HG03159 (cell line): ENCODE measurements at regions not wholly inside any gene's neighbourhood (a gene's known extent, or its start where the extent isn't known, plus 50 kb on each side); places are given as distances from the start of the nearest gene placed in this dataset.

ENCODE experiments used
- ATAC-seq: cut with Tn5 transposase; IDR thresholded peaks from one replicate; pipeline ENCODE4 v1.9.1; 2021; ENCODE audit warnings: mild to moderate bottlenecking, moderate library complexity; ENCODE audit not compliant: unreplicated experiment

DNA sequence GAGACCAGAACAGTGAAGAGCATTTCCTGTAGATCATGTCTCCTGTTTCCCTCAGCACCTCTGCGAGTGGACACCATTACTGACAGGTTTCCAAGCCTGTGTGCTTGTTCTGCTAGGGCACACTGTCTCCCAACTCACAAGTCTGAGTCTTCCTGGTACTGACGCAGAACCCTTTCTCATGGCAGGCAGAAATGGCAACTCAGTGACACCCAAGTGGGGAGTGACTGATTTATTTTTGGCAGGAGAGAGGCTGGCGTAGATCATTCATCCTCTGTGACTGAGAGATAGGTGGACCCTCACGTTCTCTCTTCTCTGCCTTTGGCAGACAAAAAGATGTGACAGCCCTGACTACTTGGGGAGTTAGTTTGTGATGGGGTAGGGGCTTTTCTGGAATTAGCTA is 183.4 kb downstream of the RFC3 start:
- ATAC-seq, result no peak

DNA sequence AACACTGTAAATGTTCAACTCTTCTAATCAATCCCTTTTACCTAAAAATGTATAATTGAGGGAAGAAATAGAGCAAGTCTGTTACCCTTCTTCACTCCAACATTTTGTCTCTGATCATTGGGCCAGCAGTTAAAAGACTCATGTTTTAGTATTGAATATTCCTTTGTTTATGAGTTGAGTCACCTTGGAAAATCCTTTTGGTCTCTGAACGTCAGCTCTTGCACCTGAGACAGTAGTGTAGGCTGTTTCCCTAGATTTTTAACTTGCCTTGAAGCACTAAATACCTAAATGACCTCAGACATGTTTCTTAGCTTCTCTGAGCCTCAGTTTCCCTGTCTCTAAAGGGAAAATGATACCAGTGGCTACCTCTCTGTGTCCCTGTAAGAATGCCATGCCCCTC is 184.2 kb downstream of the RFC3 start:
- no peak for ATAC-seq

DNA sequence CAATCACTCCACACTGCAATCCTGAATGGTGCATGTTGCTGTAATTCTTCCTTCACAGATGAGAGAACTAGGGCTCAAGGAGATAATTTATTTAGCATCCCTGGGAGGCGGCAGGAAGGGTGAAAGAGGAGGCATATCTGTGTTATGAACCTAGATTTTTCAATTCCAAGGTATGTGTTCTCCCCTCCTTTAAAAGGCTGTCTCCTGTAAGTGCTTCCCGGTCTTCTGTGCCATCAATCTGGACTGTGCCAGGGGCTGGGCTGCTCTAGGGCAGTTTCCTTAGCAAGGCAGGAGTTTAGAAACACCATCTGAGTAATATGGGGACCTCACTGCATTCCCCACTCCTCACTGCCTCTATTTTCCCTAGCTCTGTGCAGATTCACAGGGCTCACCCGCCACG is 185.0 kb downstream of the RFC3 start:
- ATAC-seq, result no peak

DNA sequence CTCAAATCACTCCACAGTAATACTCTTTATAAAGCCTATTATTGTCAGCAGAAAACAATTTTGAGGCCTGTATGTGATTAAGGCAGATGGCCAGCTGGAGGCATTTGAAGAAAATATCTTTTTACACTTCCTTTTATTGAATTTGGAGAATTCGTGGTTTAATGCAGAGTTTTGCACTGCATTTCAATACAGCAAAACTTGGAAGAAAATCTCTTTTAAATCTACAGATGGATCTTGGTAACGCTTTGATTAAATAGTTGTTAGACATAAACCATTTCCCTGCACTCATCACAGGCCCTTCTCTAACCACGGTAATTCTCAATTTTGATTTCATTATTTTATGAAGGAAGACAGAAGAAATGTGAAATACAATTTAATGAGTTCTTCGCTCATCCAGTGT is 185.7 kb downstream of the RFC3 start:
- no peak for ATAC-seq

DNA sequence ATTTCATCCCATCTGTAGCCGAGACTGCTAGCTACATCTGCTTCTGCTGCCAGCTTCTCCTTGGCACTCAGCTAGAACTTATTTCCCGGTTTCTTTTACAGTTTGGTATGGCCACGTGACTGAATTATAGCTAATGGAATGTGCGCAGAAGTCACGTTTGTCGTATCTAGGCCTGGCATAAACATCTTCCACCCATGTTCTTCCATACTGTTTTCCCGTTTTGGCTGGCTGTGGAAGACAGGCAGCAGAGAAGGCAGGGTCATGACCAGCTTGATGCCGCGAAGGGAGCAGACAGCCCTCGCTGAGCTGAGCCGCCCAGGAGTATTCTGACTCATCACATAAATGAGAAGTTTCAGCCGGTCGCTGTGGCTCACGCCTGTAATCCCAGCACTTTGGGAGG is 186.7 kb downstream of the RFC3 start:
- no peak for ATAC-seq

DNA sequence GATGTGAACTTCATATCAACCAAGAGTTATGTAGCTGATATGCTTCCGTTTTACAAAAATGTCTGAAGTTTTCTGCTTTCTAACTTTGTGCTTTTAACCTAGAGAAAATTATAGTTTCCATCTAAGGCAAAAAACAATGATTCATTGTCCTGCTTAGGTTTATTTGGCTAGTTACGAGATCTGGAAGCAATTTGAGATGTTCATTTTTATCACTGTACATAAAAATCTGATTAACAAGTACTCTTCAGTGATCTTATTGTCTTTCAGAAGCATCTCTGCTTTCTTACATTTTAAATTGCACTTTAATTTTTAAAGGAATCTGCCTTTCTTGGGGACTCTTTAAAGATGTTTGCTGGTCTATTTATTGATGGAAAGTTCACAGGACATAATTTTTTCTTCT is 188.1 kb downstream of the RFC3 start:
- no peak for ATAC-seq

DNA sequence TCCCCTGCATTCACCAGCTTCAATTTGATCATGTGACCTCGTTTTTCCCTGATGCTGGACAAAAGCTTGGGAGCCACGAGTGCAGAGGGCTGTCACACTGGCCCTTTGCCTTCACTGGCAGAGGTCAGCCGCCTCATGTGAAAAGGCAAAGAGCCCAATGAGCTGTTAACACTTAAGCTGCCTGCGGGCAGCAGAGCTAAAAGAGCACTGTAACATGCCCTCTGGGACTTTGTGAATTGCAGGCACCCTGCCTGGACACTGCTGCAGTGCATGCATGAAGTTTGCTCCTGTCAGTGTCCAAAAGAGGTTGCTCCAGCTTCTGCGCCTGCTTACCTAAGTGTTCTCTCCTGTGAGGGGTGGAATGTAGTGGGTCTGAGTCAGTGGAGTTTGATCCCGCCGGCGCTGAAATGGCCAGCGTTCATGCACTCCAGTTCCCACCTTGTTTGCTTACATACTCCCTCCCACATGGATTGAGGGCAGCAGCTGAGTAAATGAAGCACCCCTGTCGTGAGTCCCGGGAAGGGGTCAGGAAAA is 193.7 kb downstream of the RFC3 start:
- ATAC-seq, result no peak

DNA sequence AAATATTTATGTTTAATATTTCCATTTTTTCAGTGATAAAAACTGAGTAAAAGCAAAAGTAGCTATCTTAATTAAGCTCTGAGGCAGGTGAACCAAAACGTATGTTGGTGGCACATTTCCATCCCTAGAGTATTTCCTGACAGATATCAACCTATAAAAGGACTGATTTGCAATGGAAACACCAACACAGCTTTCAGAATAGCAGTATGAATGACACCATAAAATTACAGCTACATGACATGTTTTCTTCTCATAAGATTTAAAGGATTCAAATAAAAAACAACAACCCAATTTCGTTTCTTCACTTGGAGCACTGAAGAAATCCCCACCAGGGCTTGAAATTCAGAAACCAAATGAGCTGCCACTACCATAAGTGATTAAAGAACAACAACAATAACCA is 194.4 kb downstream of the RFC3 start:
- no peak for ATAC-seq

DNA sequence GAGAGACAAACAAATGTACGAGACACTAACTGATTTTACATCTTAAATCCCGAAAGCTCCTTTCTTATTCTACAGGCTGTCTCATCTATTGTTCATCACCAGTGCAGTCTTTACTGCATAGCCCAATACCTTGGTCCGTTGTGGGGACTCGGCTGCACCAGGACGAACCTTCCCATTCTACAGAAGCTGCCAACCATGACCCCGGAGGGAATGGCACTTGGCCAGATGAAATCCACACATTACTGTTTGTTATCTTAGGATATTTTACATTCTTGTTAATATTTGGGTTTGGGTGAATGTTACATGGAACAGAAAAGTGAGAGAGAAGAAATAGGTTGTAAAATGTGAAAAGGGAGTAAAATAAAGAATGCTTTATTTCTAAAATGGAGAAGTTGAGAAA is 195.1 kb downstream of the RFC3 start:
- ATAC-seq, result no peak

DNA sequence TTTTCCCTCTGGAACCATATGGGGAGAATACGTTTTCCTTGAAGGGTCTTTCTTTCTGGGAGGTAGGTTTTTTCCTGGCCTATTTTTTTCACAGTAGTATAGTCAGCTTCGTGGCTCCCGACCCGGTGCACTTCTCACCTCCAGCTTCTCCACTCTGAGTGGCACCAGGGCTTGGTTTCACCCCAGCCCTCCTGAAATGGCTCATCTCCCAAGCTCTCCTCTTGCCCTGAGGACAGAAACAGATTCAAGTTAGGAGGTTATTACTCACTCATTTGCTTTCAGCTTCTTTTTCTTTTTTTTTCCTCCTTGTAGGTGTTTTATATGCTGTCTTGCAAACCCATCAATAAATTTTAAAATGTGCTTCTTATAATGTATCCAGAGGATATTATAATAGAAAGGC is 199.3 kb downstream of the RFC3 start:
- ATAC-seq, result no peak

DNA sequence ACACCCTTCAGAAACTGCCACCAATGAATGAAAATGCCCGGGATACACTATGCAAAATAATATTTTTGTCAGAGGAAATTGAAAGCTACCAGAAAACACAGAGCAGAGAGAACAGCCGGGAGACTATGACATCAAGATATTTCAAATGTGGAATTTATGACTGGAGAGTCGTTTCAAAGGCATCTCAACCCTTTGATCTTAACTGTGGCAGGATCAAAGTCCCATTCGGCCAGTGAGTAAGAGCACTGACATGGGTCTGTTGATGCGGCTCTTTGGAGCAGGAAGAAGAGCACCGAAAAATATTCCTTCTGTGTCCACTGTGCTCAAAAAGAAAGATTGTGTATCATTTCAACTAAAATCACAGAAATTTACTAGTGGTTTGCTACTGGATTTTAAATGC is 201.9 kb downstream of the RFC3 start:
- no peak for ATAC-seq

DNA sequence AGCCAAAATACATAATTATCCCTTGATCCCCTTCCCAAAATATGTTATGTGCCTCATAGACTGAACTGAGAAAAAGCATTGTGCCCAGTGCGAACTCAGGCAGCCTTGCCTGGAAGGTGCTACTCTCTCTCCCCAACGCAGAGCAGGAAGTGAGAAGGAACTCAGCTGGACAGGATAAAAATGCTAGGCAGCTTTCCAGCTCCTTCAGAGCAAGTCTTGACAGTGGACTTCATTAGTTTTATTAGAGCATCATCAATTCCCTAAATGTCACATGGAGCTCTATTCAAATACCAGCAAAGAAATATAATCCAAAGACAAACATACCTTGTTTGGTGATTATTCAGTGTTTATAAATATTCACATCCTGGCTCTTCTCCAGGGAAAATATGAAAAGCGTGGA is 202.4 kb downstream of the RFC3 start:
- ATAC-seq, result no peak

DNA sequence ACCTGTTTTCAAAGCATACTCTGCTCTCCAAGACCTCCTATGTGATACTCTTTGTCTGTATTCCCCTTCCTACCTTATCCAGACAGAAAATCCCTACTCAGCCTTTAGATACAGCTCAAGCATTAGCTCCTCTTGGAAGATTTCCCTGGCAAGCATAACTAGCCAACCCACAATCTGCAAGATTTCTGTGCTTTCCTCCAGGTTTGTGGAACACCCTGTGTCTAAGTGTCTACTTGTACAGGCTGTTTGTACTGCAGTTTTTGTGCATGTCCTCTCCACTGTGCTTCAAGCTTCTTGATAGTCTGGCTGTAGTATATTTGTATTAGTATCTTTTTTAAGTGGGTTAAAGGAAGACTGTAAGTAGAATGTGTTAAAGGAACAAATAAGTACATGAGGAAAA is 203.7 kb downstream of the RFC3 start:
- no peak for ATAC-seq

DNA sequence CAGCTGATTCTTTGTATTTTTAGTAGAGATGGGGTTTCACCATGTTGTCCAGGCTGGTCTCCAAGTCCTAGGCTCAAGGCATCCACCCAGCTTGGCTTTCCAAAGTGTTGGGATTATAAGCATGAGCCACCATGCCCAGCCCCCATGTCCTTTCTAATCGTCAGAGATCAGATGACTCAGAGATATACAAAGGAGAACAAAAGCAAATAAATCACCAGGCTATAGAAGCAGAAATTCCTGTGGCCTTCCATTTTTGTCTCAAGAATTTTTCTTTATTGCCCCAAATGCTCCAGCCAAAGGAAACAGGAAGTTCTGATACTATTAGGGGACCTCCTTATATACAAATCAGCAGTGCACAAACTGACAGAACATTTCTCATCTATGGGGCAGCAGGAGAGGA is 207.8 kb downstream of the RFC3 start:
- no peak for ATAC-seq

DNA sequence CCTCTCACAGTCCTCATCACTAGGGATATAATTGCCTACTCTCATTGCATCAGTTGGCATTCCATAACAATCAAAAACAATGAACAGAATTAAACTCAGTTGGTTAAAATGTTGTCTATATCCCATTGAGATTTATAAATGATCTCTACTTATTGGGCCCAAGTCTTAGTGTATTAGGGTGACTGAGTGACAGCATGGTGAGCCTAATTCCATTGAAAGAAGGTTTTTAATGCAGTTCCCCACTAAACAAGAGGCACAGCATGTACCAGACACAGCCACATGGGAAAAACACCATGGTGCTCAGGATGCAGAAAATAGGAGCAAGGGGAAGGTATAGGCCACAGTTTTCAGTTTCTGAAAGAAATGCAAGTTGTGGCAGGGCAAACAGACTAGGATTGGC is 208.4 kb downstream of the RFC3 start:
- no peak for ATAC-seq

DNA sequence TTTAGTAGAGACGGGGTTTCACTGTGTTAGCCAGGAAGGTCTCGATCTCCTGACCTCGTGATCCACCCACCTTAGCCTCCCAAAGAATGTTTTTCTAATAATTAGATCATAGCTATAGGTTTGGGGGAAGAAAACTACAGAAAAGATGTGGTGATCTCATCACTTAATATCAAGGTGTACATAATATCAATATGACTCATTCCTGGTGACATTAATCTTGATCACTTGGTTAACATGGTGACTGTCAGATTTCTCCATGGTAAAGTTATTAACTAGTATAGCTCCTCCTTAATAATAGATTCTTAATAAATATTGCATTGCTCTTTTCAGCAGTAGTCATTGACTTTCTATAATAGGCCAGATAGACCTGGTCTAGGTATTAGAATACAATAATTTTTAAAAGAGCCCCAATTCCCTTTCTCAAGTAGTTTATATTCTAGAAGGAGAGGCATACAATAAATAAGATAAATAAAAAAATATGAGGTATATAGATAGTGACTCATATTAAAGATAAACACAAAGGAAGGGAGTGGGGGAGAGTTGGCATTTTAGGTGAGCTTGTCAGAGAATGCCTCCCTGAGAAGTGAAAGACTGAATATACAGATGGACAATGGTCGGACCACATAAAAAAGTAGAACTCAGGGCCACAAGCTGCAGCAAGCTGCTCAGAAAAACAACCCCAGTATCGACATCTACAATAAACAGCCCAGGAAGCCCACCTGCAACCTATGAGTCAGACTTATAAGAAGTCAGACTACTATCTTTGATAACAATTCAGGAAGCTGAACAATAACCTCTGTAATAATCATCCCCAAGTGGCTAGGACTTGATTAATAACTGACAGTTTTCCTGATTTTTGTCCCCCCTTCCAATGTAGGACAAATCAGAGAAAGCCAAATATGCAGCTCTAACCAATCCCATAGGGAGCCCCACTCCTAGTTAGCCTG is 210.8 kb downstream of the RFC3 start:
- no peak for ATAC-seq

DNA sequence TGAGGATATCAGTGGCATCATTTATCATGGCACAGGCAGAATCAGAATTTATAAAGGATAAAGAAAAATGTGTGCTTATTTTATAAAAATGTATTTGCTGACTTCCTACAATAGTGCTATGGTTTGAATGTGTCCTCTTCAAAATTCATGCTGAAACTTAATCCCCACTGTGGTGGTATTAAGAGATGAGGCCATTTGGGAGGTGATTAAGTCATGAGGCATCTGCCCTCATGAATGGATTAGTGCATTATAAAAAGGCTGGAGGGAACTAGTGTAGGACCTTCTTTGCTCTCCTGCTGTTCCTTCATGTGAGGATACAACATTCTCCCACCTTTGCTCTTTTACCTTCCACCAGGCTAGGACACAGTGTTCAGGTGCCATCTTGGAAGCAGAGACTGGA is 212.8 kb downstream of the RFC3 start:
- ATAC-seq, result no peak

DNA sequence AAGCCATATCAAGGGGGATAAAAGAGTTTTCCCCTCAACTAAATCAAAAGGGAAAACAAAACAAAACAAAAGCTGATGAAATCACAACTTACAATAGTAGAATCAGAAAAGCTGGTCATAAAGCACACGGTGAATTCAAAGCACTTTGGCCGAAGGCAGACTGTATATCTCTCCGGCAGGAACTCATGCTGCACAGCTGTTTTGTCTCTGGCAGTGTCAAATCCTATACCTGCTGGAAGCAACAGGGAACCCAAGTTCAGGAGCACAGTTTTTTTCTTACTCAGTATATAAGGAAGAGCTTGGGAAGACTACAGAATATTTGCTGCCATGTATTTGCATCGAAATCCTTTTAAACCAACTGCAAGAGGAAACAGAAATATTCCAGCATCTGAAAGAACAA is 213.7 kb downstream of the RFC3 start:
- no peak for ATAC-seq

DNA sequence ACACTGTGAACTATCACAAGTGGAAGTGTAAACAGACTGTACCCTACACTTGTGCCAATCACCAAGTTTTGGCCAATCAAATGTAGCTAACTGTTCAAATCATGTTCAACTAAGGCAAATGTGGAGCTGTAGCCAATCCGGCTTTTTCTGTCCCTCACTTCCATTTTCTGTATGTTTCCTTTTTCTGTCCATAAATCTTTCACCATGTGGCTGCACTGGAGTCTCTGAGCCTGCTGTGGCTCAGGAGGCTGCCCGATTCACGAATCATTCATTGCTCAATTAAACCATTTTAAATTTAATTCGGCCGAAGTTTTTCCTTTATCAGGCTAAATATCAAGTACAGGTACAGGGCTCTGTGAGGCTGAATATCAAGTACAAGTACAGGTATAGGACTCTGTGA is 216.5 kb downstream of the RFC3 start:
- no peak for ATAC-seq

DNA sequence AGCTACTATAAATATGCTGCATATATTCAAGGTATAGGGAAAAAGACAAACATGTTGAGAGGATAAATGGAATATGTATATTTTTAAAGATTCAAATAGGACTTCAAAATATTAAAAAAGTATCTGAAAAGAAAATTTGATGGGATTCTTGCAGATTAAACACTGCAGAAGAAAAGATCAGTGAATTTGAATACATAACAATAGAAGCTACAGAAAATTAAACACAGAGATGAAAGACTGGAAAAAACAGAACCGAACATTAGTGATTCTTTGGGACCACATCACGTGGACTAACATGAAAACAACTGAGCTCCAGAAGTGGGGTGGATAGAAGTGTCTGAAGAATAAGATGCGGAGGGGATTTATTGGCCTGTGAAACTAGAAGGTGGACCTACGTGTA is 217.2 kb downstream of the RFC3 start:
- ATAC-seq, result no peak

DNA sequence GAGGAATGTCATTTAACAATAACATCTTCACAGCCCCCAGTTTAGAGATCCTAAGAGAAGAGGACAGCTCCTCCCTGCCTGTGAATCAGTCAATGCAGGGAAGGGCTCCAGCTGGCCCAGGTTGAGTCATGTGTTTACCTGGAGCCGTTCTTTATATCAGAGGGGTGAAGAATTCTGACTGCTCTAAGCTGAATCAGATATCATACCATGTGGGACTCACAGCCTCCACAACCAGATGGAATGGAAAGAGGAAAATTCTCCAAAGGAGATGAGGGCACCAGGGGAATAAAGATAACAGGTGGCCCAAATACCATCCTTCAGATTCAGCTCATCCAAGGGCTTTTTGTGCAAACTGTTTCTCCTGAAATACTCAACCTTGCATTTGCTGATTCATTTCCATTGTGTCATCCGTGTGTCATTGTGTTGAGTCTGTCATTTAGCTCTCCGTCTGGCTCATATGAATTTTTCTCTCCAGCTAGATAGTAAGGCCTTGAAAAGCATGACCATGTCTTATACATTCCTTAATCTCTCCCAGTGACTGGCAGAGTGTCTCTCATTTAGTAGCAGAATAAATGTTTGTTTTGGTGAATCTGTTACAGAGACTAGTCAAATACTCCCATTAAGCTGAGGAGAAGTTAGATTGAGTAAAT is 217.9 kb downstream of the RFC3 start:
- ATAC-seq, result no peak
